NCI-H128 (cell line): ENCODE measurements at regions not wholly inside any gene's neighbourhood (a gene's known extent, or its start where the extent isn't known, plus 50 kb on each side); places are given as distances from the start of the nearest gene placed in this dataset.
"Not testable (repeated sequence)": the region's sequence is repeated elsewhere in the genome, so short reads cannot be mapped to it uniquely, and the experiment has no call there.

Source experiments
- DNase-seq: peaks from one replicate; lab custom pipeline; 2025; ENCODE audit not compliant: unreplicated experiment; lab: John Stamatoyannopoulos, UW

DNA sequence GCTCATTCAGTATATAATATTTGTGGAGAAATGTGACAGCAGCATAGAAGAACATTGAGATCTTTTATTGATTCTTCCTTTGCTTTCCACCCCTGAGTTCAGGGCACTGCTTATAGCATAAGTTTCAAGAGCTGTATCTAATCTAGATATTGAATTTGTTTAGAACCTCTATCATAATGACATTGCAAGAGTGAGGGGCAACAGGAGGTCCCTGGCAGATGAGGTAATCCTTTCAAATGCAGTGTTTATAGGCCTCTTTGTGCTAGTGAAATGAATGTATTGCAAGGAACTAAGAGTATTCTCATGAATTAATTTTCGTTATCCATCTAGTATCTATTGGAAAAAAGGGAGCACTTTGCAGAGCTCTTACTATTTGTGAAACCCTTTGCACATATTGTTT, 167.2 kb upstream of the FERD3L start:
- DNase-seq = no peak

GRCh38 chr7:19307554-19307953, 162.3 kb upstream of the FERD3L start:
- no peak for DNase-seq

- DNase-seq = no peak
Observed at GRCh38 chr7:19305698-19306097, 160.5 kb upstream of the FERD3L start.

GRCh38 chr7:19304086-19304485, 158.9 kb upstream of the FERD3L start:
- DNase-seq = no peak

DNA sequence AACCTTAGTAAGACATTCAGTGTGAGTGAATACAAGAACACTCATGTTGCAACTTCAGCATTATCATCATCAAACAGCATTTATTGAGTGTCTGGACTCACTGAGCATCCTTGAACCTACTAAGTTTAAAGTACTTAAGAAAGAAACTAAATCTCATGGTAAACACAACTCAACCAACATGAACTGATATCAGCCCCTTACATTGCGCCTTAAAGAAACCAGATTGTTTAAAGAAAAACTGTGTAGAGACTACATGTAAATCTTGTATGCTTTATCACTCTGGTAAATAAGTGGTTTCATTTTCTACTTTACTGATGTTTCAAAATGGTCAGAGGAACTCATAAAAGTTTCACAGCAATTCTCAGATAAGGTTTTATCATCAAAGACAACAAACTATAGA, 157.5 kb upstream of the FERD3L start:
- DNase-seq = no peak

DNA sequence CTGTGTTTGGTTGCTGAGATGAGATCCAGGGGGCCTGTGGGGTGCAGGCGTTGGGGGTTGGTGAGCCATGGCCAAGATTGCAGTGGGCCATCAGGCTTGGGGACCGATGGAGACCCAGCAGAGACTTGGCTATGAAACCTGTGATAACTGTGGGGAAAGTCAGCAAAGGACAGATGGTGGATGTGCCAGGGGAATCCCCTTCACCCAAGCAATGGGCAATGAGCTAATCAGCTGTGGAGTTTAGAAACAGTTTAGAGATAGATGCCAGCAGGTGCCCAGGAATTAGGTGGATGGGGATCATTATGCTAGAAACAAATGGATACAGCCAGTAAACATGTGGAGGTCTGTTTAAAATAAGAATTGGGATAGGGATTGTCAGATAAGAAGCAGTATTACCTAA, 151.4 kb upstream of the FERD3L start:
- no peak for DNase-seq

DNA sequence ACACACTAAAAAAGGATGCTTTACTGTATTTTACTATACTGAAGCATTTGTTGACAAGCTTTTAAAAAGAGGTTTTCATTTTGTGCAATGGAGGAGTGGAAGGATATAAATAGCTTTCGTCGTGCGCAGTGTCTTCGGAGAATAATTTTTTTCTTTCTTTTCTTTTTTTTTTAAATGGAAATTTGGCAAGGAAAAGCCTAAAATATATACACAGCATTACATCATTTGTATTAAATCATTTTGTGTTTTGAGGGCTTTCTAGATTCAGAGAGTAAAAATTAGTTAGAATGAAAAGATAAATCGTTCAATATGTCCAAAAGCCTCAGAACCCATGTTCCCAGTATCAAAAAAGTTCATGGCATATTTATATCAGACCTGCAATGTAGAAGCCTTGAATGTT, 150.2 kb upstream of the FERD3L start:
- no peak for DNase-seq

- DNase-seq = no peak
Observed at GRCh38 chr7:19294619-19295018, 149.4 kb upstream of the FERD3L start.

- no peak for DNase-seq
Observed at GRCh38 chr7:19293431-19293830, 148.2 kb upstream of the FERD3L start.

DNA sequence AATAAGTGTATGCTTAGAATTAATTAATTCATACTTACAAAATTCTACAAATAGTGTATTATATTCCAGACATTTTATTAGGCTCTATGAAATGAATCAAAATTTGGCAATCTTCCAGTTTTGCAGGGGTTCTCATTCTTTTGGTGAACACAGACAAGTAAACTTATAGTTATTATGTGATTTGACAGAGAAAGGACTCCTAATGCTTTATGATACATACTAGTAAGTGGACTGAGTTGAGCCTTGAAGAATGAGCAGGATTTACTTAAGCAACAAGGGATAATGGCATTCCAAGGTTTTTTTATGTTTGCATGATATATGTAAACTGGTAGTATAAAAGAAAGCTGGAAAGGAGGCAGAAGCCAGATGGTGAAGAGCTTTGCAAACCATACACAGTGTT, 145.7 kb upstream of the FERD3L start:
- no peak for DNase-seq

GRCh38 chr7:19290066-19290465, 144.8 kb upstream of the FERD3L start:
- no peak for DNase-seq

DNA sequence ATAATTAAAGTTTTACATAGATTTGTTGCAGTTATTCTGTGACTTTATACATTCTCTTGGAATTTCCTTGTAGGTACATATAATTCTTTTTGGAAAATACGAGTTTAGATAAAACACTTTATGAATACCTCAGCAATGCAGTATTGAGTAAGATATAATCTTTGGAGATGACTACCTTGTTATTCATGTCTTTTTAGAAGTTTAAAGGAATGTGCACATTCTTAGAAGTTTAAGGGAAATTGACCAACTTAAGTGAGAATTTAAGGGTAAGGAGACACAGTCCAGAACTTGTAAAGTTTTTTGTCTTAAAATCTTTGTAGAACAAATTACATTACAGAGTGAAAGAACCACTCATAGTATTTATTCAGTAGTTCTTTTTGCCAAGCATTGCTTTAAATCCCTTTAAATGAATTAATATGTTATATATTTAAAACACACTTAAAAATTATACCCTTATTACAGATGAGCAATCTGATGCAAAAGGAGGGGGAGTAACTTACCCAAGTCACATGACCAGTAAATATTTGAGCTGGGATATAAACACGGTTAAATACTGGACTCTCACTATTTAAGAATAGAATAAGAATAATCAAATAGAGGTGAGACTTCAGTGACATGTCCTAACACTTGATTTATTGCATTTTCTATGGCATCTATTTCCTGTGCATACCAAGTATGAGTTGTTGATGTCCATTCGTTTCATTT, 139.5 kb upstream of the FERD3L start:
- DNase-seq = no peak

- DNase-seq = no peak
Observed at GRCh38 chr7:19284136-19284535, 138.9 kb upstream of the FERD3L start.

- no peak for DNase-seq
Observed at GRCh38 chr7:19275000-19275399, 129.8 kb upstream of the FERD3L start.

DNA sequence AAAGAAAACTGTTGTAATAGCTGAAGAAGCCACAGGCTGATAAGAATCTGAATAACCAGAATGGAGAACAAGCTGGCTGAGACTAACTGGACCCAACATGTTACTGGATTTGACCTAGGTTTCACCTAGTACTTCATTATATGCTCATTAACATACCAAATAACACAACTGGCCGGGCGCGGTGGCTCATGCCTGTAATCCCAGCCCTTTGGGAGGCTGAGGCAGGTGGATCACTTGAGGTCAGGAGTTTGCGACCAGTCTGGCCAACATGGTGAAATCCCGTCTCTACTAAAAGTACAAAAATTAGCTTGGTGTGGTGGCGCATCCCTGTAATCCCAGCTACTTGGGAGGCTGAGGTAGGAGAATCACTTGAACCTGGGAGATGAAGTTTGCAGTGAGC, 127.1 kb upstream of the FERD3L start:
- DNase-seq = not testable (repeated sequence)

GRCh38 chr7:19269301-19269700, 124.1 kb upstream of the FERD3L start:
- no peak for DNase-seq

DNA sequence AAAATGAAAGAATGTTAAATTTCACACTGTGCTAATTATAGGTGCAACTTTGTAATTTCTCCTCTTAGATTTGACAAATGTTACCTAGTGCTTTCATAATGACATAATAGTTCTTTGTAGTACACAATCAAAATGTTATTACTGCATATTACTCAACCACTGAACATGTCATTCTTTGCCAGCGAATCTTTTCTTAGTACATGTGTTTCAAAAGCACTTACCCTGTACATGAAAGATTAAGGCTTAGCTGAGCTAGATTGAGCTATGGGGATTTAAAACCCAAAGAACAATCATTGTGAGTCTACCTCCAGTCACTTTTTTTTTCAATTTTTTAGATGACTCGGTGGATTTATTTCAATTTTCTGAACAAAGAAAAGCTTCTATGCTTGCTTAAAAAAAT, 123.5 kb upstream of the FERD3L start:
- no peak for DNase-seq

DNA sequence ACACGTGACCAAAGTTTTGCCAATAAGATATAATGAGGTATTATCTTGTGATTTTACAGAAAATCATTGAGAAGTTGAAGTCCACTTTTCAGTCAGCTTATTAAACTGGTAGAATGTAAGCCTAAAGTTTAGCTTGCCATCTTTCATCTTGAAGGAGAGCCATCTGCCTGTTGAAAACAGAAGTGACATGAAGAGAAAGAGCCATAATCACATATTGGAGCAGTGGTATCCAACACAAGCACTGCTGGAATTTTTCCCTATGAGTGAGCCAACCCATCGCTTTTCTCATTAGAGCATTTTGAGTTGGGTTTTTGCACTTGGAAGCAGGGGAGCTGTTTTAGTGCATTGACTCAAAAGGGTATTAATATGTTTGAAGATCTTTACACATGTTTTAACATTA, 117.6 kb upstream of the FERD3L start:
- DNase-seq = no peak

DNA sequence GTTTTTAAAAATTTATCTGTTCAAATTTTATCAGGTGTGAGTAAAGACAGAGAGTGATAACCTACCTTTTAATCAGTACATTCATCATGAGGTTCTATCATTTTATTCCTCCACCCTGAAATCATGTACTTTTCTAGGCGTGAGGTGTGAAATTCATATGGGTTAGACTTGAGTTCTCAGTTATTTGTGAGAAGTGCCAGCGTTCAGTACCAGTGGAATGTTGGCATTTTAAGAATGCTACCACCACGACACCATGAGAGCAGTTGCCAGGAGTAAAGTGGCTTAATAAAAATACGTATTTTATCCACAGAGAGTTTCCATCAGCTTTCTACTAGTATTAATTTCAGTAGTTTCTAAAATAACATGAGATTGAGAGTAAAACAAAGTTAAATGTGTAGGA, 104.1 kb upstream of the FERD3L start:
- no peak for DNase-seq

DNA sequence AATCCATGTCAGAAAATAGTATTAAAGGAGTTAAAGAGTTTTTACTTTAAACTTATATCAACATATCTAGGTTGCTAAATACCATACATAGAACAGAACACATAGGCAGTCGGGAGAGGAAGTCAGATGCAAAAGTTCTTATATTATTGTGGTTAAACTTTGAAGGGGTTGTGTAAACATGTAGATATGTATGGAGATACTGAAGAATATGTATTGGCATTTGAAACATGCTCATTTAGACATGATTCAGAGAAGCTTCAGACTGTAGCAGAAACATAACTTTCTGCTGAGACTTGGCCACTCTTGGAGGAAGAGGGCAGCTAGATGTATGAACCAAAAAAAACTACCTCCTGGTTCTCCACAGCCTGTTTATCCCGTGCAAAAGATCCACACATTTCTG, 103.5 kb upstream of the FERD3L start:
- DNase-seq = no peak

DNA sequence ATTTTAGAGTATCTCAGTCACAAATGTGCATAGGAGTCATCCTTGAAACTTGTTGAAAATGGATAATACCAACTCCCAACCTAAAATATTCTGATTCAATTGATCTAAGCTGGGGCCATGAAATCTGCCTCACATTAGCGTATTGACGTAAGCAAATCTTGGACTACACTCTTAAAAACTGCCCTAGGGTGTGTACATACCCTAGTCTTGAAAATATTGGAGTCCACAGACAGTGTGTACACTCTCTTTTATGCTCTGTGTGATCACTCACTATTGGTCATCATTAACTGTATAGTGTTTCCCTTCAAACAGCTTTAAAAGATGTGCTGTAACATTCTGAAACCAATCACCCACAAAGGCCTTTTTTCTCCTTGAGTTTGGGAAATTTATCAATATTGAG, 102.9 kb upstream of the FERD3L start:
- DNase-seq = no peak

DNA sequence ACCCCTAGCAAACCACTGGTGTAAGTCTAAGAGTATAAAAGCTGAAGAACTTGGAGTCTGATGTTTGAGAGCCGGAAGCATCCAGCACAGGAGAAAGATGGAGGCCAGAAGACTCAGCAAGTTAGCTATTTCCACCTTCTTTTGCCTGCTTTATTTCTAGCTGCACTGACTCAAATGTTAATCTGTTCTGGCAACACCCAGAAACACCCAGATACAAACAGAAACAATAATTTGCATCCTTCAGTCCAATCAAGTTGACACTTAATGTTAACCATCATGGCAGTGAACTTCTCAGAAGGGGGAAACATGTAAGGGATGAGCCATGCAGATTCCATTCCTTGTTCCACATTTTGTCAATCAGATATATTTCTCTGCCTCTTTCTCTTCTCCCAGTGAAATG, 101.8 kb upstream of the FERD3L start:
- DNase-seq = no peak

DNA sequence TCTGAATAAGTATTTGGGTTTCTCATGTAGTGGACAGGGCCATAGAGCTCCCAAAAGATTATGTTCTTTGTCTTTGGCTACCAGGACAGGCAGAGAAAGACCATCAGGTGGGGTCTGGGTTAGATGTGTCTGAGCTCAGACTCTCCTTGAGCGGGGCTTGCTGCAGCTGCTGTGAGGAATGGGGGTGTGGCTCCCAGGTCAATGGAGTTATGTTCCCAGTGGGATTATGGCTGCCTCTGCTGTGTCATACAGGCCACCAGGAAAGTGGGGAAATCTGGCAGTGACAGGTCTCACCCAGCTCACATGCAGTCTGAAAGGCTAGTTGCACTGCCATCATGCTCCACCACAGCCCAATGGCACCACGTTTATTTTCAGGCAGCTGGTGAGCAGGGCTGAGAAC, 97.0 kb upstream of the FERD3L start:
- DNase-seq = no peak

DNA sequence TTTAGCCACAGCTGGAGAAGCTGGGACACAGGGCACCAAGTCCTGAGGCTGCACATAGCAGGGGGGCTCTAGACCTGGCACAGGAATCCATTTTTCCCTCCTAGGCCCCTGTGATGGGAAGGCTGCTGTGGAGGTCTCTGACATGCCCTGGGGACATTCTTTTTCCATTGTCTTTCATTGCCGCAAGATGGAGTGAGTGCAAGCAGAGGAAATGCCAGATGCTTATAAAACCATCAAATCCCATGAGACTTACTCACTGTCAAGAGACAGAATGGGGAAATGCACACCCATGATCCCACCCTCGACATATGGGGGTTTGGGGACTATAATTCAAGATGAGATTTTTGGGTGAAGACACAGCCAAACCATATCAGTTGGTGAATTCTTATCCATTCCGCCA, 94.7 kb upstream of the FERD3L start:
- DNase-seq = no peak
